GM12878 (cell line): ENCODE measurements at regions not wholly inside any gene's neighbourhood (a gene's known extent, or its start where the extent isn't known, plus 50 kb on each side); places are given as distances from the start of the nearest gene placed in this dataset.

Source experiments
- ATAC-seq: fragments of 200-7000 bp; cut with Tn5 transposase; 3 replicates; pipeline ENCODE4 v1.9.1; 2020; ENCODE audit warnings: mild to moderate bottlenecking, moderate library complexity
- BruUV-seq: library from RNA; stranded (reverse); fragments of 400-500 nt; replicated peaks from 2 replicates; lab custom pipeline; 2021; lab: Mats Ljungman, UMichigan
- CTCF ChIA-PET: fragments of 300-600 bp; sonication (Branson Sonifier 250); formaldehyde crosslinking; extraction: SDS; loops from one replicate; lab custom pipeline; 2021; ENCODE audit warnings: inconsistent platforms; lab: Yijun Ruan, JAX
- POLR2A ChIA-PET: fragments of 350-600 bp; formaldehyde crosslinking; extraction: SDS; loops from one replicate; lab custom pipeline; 2021; ENCODE audit warnings: inconsistent platforms; lab: Charles Lee
- RAD21 ChIA-PET: fragments of 300-600 bp; sonication (Branson Sonifier 250); formaldehyde crosslinking; loops from one replicate; lab custom pipeline; 2023; ENCODE audit warnings: antibody characterized with exemption; ENCODE audit not compliant: unreplicated experiment; lab: Charles Lee
- SMC1A ChIA-PET: fragments of 300-600 bp; sonication (Branson Sonifier 250); formaldehyde crosslinking; loops from one replicate; lab custom pipeline; 2023; ENCODE audit not compliant: unreplicated experiment, uncharacterized antibody; lab: Charles Lee
- DNase-seq: peaks from one replicate; pipeline ENCODE4 v3.0.0-alpha.2; 2011; ENCODE audit warnings: low read depth, low spot score
- FAIRE-seq: peaks from 3 replicates; lab custom pipeline; 2011; peaks lifted over from hg19 to GRCh38; lab: Jason Lieb, UNC
- H2AFZ ChIP-seq: 2 replicates; pipeline ENCODE4 v1.6.0; 2011; ENCODE audit warnings: low read depth, low read length, control low read depth; ENCODE audit not compliant: control insufficient read depth
- H3K27ac ChIP-seq: 2 replicates; pipeline ENCODE4 v1.5.1; 2011; ENCODE audit warnings: control low read depth; ENCODE audit not compliant: control insufficient read depth, insufficient read depth
- H3K27me3 ChIP-seq, 2 experiments: replicated peaks in 1 of 2; 2 replicates each; pipeline versions ENCODE4 v1.6.0 to v1.6.1; 2011; ENCODE audit warnings: low read length in 1 of 2; ENCODE audit not compliant: control insufficient read depth in 2 of 2, insufficient read depth in 2 of 2
- H3K36me3 ChIP-seq, 2 experiments: 2 replicates each; pipeline ENCODE4 v1.5.1; 2011; ENCODE audit warnings: low read length in 1 of 2; ENCODE audit not compliant: control insufficient read depth in 2 of 2, insufficient read depth in 2 of 2
- H3K4me1 ChIP-seq: 2 replicates; pipeline ENCODE4 v1.6.1; 2011; ENCODE audit warnings: mild to moderate bottlenecking, low read length, moderate library complexity, mixed read lengths; ENCODE audit not compliant: control insufficient read depth, insufficient read depth
- H3K4me2 ChIP-seq: 2 replicates; pipeline ENCODE4 v1.6.0; 2011; ENCODE audit warnings: control low read depth; ENCODE audit not compliant: control insufficient read depth, insufficient read depth
- H3K4me3 ChIP-seq: fragments of 200-600 bp; sonication (generic); 2 replicates; pipeline ENCODE4 v1.5.1; 2016
- H3K79me2 ChIP-seq: 2 replicates; pipeline ENCODE4 v1.6.0; 2011; ENCODE audit warnings: low read length; ENCODE audit not compliant: control insufficient read depth, insufficient read depth
- H3K9ac ChIP-seq: 2 replicates; pipeline ENCODE4 v1.8.0; 2011; ENCODE audit warnings: low read length, control low read depth, mixed read lengths; ENCODE audit not compliant: control insufficient read depth, insufficient read depth
- H3K9me3 ChIP-seq: replicated peaks from 3 replicates; pipeline ENCODE4 v1.5.1; 2011; ENCODE audit warnings: mild to moderate bottlenecking, low read length; ENCODE audit not compliant: control insufficient read depth, insufficient read depth
- H4K20me1 ChIP-seq: 2 replicates; pipeline ENCODE4 v1.6.0; 2011; ENCODE audit not compliant: control insufficient read depth, insufficient read depth
- ASH2L ChIP-seq: fragments of 300-600, 200-600 bp; sonication (generic); IDR thresholded peaks from 2 replicates; pipeline ENCODE4 v1.6.1; 2017; ENCODE audit warnings: low read depth, mild to moderate bottlenecking, borderline replicate concordance
- E4F1 ChIP-seq: fragments of 450-650 bp; IDR thresholded peaks from 2 replicates; pipeline ENCODE4 v1.6.1; 2018; ENCODE audit warnings: borderline replicate concordance, mild to moderate bottlenecking; ENCODE audit not compliant: partially characterized antibody
- MYB ChIP-seq: fragments of 150-350 bp; IDR thresholded peaks from 2 replicates; pipeline ENCODE4 v1.6.1; 2014; ENCODE audit warnings: mild to moderate bottlenecking, low read depth, low read length, borderline replicate concordance
- NR2F1 ChIP-seq: fragments of 450-650 bp; conservative IDR thresholded peaks from 2 replicates; pipeline ENCODE4 v1.6.1; 2017; ENCODE audit warnings: mild to moderate bottlenecking
- RFX5 ChIP-seq: IDR thresholded peaks from 2 replicates; pipeline ENCODE4 v1.6.1; 2011; ENCODE audit warnings: low read depth, low read length, improper control_type of control experiment
- SP1 ChIP-seq: IDR thresholded peaks from one replicate; pipeline ENCODE4 v1.6.1; 2011; ENCODE audit warnings: low read depth, low read length
- ZBTB11 ChIP-seq: fragments of 450-650 bp; formaldehyde crosslinking; IDR thresholded peaks from 2 replicates; pipeline ENCODE4 v1.5.0; 2022; ENCODE audit warnings: mild to moderate bottlenecking, missing genetic modification characterization
- WGBS: methylation state at CpG from one replicate; pipeline ENCODE4 v1.1.6; 2016; ENCODE audit warnings: low lambda C conversion rate; ENCODE audit not compliant: insufficient replicate concordance, insufficient coverage; ENCODE audit errors: missing lambda C conversion rate; 5-methylcytosine and 5-hydroxymethylcytosine counted together
- in situ Hi-C: fragments of 300-500 bp; cut with MboI; formaldehyde crosslinking; loops from 9 replicates; pipeline ENCODE4 v1.14.3; 2018; ENCODE audit warnings: mixed read lengths
- intact Hi-C: fragments of 100-400 bp; cut with micrococcal nuclease; formaldehyde crosslinking; loops from one replicate; pipeline ENCODE4 v1.14.2; 2022; ENCODE audit not compliant: unreplicated experiment

GRCh38 chr6:40880906-40881305, 158.1 kb downstream of the UNC5CL start (continued):
- TF ChIP-seq ZBTB11 (CRISPR knock-in tag) (no peak), NR2F1 (no peak), E4F1 (no peak), RFX5 (no peak), SP1 (no peak)
- TF ChIP-seq, all 136 proteins: peak for 0

- DNase-seq (no peak), FAIRE-seq (no peak), ATAC-seq (no peak)
- no peak overlapping the region for H3K4me2 ChIP-seq
- no peaks in the 10 kb centered on the region; the same call in none of the 2 replicates for H4K20me1 ChIP-seq
- no peaks in the 10 kb centered on the region for H3K79me2 ChIP-seq
- H3K4me1 ChIP-seq: no peaks in the 10 kb centered on the region; the same call in 1 of the 2 replicates
- no peak overlapping the region for H3K4me3 ChIP-seq
- ChIA-PET SMC1A (interaction anchor here (1.5 kb wide), 1 partner anchor 33 kb away, joined by 3 read pairs; no protein-coding TSS in a partner anchor), RAD21 (no interaction called here), POLR2A (no interaction called here), CTCF (no interaction called here)
- BruUV-seq: no TSS peak
- H3K9ac ChIP-seq: no peak overlapping the region
- no peak overlapping the region for H2AFZ ChIP-seq
- 0 out of 4 replicates have a peak, but pooled peaks cover 0 to 3% of the 10 kb centered on the region in 2 experiments for H3K27me3 ChIP-seq
- H3K36me3 ChIP-seq: no peaks in the 10 kb centered on the region
- in situ Hi-C loops (no loop called here), intact Hi-C loops (no loop called here)
- H3K27ac ChIP-seq: no peak overlapping the region
- TF ChIP-seq MYB: no peak
- TF ChIP-seq ASH2L: no peak
- WGBS: 30% methylated on average over 2 of the region's 2 CpGs
- no peaks in the 10 kb centered on the region; the same call in 2 of the 3 replicates for H3K9me3 ChIP-seq
These were observed 159.9 kb downstream of the UNC5CL start for GRCh38 chr6:40879169-40879568.
